NCI-H526 (cell line): ENCODE measurements at regions not wholly inside any gene's neighbourhood (a gene's known extent, or its start where the extent isn't known, plus 50 kb on each side); places are given as distances from the start of the nearest gene placed in this dataset.
A peak's percentile ranks its signal among the peaks of the same experiment; 100 is the strongest.
"Not testable (repeated sequence)": the region's sequence is repeated elsewhere in the genome, so short reads cannot be mapped to it uniquely, and the experiment has no call there.

Experiments used
- DNase-seq, 2 experiments: peaks; one replicate each; lab custom pipeline; 2025; lab: John Stamatoyannopoulos, UW

DNA sequence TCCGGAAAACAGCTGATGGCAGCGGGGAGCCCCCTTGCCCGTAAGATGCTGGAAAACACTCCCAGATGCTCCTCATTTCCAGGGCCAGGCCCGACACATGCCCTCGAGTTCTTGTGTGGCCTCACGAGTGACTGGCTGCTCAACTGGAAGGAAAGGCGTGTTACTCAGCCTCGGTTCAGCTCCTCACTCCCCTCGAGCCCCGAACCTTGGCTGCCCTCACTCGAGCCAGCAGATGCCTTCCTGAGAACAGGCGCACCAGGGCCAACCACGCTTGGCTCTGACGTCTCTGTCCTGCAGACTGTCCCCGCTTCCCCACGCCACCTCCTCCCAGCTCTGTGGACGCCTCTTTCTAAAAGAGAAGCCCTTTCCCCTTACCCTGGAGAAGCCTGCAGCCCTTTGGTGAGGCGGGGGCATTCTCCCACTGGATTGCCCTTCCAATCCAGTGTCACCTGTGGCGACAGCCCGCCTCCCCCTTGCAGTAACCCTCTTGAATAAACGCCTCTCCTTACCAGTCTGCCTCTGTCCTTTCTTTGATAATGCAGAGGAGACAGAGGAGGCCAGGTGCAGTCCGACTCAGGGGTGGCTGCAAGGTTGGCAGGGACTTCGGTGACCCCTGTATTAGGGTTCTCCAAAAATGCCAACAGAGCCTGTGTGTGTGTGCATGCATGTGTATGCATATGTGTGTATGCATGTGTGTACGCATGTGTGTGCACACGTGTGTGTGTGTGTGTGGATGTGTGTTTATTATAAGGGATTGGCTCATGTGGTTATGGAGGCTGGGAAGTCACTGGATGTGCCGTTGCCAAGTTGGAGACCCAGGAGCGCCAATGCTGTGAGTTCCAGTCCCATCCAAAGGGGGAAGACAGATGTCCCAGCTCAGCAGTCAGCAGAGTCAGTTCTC, 166.3 kb downstream of the KIF26A start:
- DNase-seq, result no peak

DNA sequence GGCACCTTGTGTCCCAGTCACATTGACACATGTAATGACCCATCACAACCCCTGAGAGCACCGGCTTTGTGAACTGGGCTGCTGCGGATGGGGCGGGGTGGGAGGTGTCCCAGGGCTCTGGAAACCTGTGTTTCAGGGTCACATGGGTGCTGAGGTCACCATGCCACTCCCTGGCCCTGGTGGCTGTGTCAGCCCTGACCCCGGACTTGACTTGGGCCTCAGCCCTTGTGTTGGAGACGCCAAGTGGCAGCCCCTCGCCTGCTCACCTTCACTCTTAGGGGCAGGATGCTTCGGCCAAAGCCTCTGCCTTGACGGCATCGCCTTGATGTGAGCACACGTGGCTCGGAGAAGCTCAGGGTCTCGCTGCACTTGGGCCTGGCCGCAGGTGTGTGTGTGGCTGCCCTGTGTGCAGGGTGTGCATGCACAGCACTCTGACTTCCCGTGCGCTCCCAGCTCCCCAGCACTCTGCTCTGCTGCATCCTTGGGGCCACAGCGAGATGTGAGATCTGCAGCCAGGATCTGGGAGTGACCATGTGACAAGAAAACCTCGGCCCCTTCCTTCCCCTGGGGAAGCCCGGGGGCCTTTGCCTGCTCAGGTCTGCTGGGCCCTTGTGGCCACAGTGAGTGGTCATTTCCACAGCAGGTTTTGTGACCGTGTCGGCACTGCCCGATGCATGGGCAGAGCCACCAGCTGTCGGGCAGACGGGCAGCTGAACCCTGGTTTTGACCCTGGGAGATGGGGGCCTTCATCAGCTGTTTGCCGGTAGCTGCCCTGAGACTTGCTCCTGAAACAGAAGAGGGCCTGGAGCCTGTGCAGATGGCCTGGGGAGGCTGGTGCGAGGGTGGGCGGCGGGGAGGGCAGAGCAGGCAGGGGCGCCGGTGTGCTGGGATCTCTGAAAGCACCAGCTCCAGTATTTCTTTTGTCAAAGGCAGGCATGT, 167.4 kb downstream of the KIF26A start:
- no peak for DNase-seq

DNA sequence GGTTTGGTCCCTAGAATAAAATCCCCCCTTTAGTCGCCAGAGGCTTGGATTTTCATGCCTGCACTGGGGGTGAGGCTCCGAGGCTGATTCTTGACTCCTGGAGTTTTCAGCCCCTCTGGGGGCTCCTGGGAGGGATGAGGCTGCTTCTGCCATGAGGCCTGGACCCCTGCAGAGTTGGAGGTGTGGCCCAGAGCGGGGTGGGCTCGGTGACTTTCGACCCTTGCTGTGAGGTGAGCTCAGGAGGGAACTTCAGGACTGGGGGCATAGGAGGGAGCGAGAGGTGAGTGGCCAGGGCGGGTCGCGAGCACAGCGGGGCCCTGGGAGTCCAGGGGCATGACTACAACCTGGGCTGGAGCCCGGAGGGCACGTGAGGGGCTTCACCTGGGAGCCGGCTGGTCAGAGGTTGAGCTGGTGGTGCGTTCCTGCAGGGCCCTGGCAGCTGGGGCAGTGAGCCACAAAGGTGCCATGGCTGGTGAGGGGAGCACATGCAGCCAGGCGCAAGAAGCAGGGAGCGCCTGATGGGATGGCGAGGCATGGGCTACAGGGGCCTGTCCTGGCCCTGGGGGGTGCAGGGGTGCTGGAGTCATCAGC, 168.2 kb downstream of the KIF26A start:
- no peak for DNase-seq

DNA sequence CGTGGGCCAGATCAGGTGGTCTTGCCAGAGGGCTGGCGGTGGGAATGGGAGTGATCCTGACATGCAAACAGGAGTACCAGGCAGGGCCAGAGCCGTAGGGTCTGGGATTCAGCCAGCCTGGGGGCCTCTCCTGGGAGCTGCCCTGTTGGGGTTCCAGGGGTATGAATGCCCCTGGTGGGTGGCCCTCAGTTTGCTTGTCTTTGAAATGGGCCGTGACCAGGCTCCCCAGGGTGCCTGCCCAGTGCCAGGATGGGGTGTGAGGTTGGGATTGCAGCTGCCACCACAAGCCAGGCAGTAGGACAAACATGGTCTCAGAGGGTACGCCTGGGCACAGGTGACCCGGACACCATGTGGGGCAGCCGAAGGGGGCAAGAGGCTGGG, 168.8 kb downstream of the KIF26A start:
- no peak for DNase-seq

DNA sequence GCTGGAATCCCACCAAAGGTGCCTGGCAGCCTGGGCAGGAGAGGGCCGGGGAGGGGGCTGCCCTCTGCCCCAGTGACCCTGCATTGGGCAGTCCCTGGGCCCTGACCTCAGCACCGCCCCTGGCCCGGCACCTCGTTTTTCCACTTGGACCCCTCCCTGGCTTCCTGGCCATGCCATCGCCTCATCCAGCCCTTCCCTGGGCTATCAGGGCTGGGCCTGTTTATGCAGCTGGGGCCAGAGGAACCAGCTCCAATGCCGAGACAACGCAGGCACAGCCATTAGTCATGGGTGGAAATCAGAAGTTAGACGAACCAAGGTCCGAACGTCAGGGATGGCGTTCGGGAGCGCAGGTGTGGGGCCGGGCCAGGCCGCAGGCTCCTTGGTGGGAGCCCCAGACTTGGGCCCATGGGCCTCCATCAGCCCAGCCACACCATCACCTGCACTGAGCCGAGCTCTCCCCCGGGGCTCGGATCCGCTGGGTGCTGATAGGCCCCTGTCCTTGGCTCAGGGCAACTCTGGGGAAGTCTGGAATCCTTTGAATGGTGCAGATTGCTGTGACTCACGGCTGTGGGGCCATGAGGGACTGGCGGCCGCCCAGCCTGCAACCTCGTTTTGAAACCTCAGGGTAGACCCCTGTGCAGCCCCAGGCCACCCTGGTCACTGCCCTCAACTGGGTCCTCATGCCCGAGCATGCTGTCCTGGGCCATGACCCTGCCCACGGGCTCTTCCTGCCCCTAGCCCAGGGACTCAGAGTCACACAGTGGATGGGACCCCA, 169.4 kb downstream of the KIF26A start:
- DNase-seq, result no peak

DNA sequence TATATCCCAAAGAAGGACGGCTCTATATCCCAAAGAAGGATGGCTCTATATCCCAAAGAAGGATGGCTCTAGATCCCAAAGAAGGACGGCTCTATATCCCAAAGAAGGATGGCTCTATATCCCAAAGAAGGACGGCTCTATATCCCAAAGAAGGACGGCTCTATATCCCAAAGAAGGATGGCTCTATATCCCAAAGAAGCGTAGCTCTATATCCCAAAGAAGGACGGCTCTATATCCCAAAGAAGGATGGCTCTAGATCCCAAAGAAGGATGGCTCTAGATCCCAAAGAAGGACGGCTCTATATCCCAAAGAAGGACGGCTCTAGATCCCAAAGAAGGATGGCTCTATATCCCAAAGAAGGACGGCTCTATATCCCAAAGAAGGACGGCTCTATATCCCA, 170.1 kb downstream of the KIF26A start:
- not testable (repeated sequence) for DNase-seq

DNA sequence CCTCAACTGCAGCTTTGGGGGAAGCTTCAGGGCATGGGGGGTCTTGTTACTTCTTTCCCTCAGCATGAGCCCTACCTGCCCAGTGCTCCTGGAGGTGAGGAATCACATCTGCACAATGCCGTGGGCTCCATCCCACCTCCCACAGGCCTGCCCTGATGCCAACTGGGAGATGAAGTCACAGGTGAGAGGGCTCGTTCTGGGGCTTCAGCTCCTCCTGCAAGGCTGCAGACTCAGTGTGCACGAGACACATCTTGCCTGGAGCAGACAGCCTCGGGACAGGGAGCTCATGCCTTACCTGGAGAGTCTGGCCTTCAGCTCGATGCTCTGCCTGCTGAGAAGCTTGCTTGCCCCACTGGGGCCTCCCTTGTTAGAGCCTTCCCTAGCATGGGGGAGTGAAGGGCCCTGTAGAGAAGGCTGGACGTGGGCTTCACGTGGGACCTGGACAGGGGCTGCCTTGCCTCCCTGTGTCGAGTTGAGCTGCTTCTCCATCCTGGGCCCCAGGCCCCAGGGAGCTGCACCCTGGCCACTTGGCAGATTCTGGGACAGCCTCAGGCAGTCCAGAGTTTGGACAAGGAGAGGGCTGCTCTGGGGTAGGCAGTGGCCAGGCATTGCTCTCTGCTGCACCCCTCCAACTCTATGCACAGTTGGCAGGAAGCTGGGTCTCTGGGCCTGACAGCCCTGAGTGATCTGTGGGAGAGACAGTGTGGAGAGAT, 171.4 kb downstream of the KIF26A start:
- no peak for DNase-seq

DNA sequence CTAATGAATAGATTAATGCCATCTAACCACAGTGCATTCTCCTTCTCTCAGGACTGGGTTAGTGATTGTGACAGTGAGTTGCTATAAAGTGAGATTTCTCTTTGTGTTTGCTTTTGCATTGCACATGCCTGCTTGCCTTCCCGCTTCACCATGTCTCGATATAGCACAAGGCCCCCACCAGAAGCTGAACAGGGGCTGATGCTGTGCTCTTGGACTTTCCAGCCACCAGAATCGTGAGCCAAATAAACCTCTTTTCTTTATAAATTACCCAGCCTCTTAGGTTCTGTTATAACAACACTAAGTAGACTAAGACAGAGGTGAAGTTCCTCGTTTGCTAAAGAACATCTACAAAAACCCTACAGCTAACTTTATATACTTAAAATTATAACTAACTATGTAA, 173.0 kb downstream of the KIF26A start:
- DNase-seq, result no peak

DNA sequence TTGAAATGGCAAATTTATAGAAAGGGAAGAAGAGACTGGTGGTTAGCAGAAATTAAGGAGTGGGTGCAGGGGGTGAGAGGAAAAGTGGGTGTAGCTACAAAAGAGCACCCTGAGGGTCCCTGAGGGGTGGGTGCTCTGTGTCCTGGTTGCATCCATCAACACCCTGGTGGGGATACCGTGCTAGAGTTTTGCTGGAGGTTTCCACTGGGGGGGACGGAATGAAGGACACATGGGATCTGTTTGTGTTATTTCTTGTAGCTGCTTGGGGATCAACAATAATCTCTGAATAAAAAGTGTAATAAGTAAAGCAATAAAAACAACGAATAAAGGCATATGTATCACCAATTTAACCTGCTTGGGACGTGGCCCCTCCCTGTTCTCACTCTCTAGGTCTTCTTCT, 175.3 kb downstream of the KIF26A start:
- DNase-seq, result no peak

DNA sequence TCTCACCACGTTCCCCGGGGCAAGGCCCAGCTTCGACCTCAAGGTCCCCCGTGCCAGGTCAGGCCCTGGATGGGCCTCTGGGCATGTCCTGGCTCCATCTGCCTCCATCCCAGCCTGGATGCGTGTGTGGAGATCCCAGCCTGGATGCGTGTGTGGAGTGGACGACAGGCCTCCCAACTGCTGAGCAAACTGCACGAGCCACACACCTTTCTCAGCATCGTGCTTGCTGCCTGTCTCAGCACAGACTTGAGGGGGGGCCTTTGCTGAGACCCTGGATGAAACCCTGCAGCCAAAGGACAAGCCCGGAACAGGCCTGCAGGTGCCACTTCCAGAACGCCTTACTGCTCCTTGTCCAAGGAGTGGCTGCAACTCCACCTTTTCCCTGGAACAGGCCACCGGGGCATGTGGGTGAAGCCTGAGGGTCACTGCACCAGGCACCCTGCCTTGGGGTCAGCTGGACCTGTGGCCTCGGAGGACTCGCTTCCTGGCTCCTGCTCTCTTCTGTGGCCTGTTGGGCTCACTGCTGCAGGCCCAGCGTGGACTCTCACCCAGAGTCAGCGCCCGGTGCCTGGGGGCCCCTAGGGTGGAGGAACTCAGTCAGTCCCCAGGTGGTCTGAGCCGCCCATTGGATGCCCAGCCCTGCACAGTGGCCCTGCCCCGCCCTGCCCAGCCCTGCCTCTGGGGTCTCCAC, 176.0 kb downstream of the KIF26A start:
- peak; percentile 65 to 79 for DNase-seq

DNA sequence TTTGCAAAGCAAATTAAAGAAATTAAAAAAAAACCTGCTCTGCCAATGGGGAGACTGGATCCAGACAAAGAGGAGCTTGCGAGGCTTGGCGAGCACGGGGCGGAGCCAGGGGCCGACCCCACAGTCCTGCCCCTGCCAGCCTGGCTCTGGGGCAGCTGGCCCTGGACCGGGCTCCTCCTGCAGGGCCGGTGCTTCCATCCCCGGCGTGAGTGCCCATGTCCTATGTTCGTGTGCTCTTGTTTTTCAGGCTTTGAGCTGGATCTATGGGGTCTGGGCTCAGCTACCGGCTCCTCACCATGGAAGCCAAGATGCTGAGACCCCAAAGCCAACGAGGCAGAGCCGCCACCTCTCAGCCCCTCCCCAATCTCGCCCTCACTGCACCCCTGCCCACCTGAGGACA, 176.8 kb downstream of the KIF26A start:
- DNase-seq, result peak; percentile 65 to 92

DNA sequence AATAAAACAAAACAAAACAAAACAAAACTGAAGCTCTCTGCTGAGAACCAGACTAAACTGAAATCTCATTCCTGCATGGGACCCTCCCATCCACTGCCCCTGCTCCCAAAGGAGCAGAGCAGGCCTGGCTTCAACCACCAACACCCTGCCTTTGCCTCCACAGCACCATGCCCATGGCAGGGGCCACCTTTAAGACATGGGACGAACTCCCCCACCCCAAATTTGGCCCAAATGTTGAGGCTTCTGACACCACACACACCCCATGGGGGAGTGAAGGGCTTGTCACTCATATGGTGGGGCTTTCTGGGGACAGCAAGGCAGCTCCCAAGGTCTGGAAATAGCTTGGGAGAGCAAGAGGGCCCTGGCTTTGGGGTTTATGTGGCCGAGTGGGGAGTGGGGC, 177.2 kb downstream of the KIF26A start:
- no peak for DNase-seq

DNA sequence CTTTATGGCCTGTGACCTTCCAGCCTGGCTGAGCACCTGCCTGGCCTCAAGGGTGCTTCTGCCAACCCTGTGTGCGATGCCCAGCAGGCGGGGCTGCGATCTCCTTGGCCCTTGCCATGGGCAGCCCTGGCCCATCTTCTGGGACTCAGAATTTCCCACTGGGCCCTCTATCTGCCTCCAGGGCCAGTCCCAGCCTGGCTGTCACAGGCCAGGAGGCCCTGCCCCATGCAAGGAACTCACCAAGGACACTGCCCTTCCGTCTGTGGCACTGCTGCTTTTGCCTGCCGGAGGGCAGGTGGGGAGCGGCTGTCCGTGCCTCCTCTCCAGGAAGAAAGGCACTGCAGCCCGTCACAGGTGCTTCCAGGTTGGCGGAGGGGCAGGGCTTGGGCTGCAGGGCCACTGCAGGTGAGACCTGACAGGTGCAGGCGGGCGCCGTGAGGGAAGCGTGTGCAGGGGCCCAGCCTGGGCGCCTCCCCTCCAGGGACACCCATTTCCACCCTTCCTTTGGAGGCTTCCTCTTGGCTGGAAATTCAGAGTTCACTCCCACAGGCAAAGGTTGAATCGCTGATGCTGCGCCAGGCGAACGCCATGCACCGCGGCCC, 177.8 kb downstream of the KIF26A start:
- DNase-seq, result peak; percentile 54 to 87

DNA sequence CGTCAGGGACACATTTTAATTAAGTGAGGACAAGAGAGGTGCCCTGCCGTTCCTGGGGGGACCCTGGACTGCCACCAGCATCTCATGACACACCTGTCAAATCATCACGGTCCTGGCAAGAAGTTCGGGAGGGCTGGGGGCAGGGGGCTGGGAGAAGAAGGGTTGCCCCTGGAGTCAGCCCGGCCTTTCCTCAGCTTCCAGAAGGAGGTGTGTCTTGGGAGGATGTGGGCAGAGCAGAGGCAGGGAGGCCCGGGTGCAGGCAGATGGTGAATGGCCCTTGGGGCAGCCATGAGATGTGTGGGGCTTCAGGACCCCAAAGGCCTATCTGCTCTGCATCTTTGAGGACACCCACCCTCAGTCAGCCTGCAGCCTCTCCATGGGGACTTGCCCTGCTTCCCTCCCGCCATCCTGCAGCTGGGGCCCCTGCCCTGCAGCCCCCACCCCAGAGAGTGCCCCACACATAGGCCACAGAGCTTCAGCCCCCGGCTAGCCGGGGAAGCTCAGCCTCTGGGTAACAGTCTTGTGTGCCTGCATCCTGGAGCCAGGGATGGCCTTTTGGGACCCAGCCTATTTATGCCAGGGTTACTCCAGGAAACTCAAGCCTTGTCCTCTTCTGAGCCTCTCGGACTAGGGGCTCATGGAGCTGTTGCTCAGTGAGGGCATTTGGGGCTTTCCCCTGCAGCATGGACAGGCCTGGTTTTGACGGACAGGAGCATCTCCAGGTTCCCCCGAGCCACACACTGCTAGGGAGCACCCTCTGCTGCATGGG, 178.5 kb downstream of the KIF26A start:
- no peak for DNase-seq

DNA sequence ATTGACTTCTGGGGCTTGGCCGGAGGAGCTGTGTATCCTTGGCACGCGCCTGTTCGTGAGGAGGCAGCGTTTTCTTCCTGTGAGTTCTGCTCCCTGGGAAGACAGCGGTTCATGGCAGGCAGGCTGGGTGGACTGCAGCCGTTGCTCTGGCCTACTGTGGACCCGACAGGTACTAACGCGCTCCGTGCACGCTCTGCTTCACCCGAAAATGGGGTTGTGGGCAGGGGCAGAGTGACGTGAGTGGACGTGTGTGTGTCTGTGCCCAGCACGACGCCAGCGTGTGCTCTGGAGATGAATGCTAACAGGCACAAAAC, 179.1 kb downstream of the KIF26A start:
- no peak for DNase-seq

DNA sequence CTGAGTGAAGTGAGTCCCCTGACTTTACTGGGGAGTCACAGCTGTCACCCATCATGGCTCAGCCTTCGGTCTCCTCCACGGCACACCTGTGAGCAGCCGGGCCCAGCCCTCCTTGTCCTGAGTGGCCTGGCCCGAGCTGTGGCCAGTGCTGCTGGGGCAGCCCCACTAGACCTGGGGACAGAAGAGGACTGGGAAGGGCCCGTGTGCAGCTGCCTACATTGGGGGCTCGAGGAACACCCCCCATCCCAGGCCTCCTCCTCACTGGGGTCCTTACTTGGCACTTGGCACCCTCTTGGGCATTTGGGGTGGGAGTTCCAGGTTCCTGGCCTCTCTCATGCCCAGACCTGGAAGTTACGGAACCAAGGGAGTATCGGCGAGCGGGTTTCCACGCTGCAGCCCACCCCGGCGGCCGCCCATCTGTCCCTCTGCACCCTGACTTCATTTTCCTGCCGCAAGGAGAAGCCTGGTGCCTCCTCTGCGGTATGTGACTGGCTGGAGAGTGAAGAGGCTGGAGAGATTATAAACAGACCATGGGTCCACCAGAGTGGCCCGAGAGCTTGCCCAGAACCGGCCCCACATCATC, 179.7 kb downstream of the KIF26A start:
- DNase-seq, result no peak

DNA sequence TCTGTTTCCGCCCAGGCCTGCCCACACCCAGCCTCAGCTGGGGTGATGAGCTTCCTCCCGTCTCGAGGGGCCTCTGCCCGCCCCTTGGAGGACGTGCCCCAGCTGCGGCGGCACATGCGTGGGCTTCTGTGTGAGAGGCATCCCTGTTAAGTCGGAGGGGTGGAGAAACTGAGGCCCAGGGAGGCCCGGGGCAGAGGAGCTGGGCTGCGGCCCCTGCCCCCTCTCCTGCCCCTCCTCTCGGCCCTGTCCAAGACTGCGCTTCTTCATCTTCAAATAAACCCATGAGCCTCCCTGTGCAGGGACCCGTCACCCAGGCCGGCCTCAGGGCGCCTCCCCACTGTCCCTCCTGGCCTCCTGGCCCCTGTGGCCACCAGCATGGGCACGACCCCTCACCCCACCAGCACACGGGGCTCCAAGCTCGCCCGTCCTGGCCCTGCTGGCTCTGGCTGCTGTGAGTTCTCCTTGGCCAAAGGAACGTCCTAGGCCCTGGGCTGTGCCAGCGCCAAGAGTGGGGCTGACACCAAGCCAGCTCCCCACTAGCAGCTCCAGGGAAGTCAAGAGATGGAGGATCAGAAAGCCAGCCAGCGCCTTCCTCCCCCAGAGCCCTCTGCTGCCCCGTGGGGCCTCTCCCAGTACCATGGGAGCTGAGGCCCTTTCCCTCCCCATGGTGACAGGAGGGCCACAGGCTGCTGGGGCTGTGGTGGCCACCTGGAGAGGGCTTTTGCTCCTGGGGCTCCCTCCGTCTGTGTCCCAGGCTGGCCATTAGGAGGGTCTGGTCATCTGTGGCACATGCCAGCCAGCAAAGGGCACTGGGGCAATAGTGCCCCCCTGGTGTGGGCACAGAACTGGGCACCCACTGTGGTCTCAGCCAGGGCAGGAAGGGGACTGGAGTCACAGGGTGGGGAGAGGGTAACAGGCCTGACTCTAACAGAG, 180.4 kb downstream of the KIF26A start:
- no peak for DNase-seq
